Endothelial cell of umbilical vein (primary cell): ENCODE measurements at regions not wholly inside any gene's neighbourhood (a gene's known extent, or its start where the extent isn't known, plus 50 kb on each side); places are given as distances from the start of the nearest gene placed in this dataset.

Experiments
- BruUV-seq: library from RNA; stranded (reverse); fragments of 400-500 nt; replicated peaks from 2 replicates; lab custom pipeline; 2021; lab: Mats Ljungman, UMichigan
- CTCF ChIA-PET: fragments of 300-600, 350-600 bp; sonication (Branson Sonifier 250); formaldehyde crosslinking; loops from one replicate; lab custom pipeline; 2021; ENCODE audit warnings: antibody characterized with exemption, inconsistent platforms; lab: Charles Lee
- POLR2A ChIA-PET: fragments of 300-600, 350-600 bp; sonication (Branson Sonifier 250); formaldehyde crosslinking; loops from one replicate; lab custom pipeline; 2021; ENCODE audit warnings: antibody characterized with exemption, inconsistent platforms; lab: Charles Lee
- DNase-seq: peaks from one replicate; pipeline ENCODE4 v3.0.0-alpha.2; 2011; ENCODE audit warnings: low read depth, low spot score
- FAIRE-seq: peaks from 2 replicates; lab custom pipeline; 2011; peaks lifted over from hg19 to GRCh38; lab: Jason Lieb, UNC
- H2AFZ ChIP-seq: 2 replicates; pipeline ENCODE4 v1.6.0; 2012; ENCODE audit warnings: low read depth, low read length, control low read depth, inconsistent platforms
- H3K27ac ChIP-seq: 2 replicates; pipeline ENCODE4 v1.5.1; 2011; ENCODE audit warnings: low read depth, mild to moderate bottlenecking, control low read depth, low read length, moderate library complexity; ENCODE audit not compliant: insufficient read depth
- H3K27me3 ChIP-seq, 2 experiments: 2 replicates each; pipeline versions ENCODE4 v1.6.0 to v1.6.1; 2011; ENCODE audit warnings: low read length in 2 of 2, mixed read lengths in 1 of 2; ENCODE audit not compliant: control insufficient read depth in 2 of 2, insufficient read depth in 2 of 2
- H3K36me3 ChIP-seq, 2 experiments: 2 replicates in 1 of 2; 3 replicates in 1 of 2; pipeline ENCODE4 v1.5.1; 2011; ENCODE audit warnings: low read length in 2 of 2, mild to moderate bottlenecking in 1 of 2, moderate library complexity in 1 of 2; ENCODE audit not compliant: control insufficient read depth in 2 of 2, insufficient read depth in 2 of 2; ENCODE audit errors: extremely low read depth in 1 of 2
- H3K4me1 ChIP-seq: 3 replicates; pipeline ENCODE4 v1.5.1; 2011; ENCODE audit warnings: mild to moderate bottlenecking, low read length; ENCODE audit not compliant: control insufficient read depth, insufficient read depth; ENCODE audit errors: extremely low read depth
- H3K4me2 ChIP-seq: 2 replicates; pipeline ENCODE4 v1.6.1; 2011; ENCODE audit warnings: low read length, control low read depth, mixed read lengths; ENCODE audit not compliant: insufficient read depth
- H3K4me3 ChIP-seq, 3 experiments: fragments of 200-600 bp in 1 of 3; sonication (generic), shearing (Covaris generic) in 1 of 3; replicated peaks in 1 of 3; 2 replicates each; pipeline ENCODE4 v1.5.1; 2011 to 2016; ENCODE audit warnings: control low read depth in 3 of 3, low read length in 3 of 3, mild to moderate bottlenecking in 2 of 3, inconsistent platforms in 1 of 3, low read depth in 1 of 3, moderate library complexity in 1 of 3; ENCODE audit not compliant: insufficient read depth in 1 of 3
- H3K79me2 ChIP-seq: 2 replicates; pipeline ENCODE4 v1.6.0; 2012; ENCODE audit warnings: low read length, inconsistent platforms; ENCODE audit not compliant: control insufficient read depth, insufficient read depth
- H3K9ac ChIP-seq: replicated peaks from 2 replicates; pipeline ENCODE3; 2011; ENCODE audit warnings: low read length, control low read depth; ENCODE audit not compliant: insufficient read depth; ENCODE audit errors: extremely low read depth
- H3K9me1 ChIP-seq: replicated peaks from 3 replicates; pipeline ENCODE4 v1.6.0; 2011; ENCODE audit warnings: mild to moderate bottlenecking, low read length; ENCODE audit not compliant: control insufficient read depth, insufficient read depth; ENCODE audit errors: extremely low read depth
- H3K9me3 ChIP-seq: replicated peaks from 2 replicates; pipeline ENCODE4 v1.5.1; 2012; ENCODE audit warnings: low read length, inconsistent platforms; ENCODE audit not compliant: control insufficient read depth, insufficient read depth
- H4K20me1 ChIP-seq: replicated peaks from 2 replicates; pipeline ENCODE3; 2011; ENCODE audit warnings: mild to moderate bottlenecking, low read length; ENCODE audit not compliant: control insufficient read depth, insufficient read depth; ENCODE audit errors: extremely low read depth
- EZH2 ChIP-seq: IDR thresholded peaks from 2 replicates; pipeline ENCODE4 v1.6.1; 2012; ENCODE audit warnings: borderline replicate concordance, low read depth, mild to moderate bottlenecking, moderate library complexity, low read length, inconsistent platforms; ENCODE audit not compliant: severe bottlenecking
- FOS ChIP-seq: IDR thresholded peaks from 2 replicates; pipeline ENCODE4 v1.6.1; 2011; ENCODE audit warnings: mild to moderate bottlenecking, low read length, moderate library complexity, borderline replicate concordance; ENCODE audit not compliant: insufficient read depth
- GATA2 ChIP-seq: IDR thresholded peaks from 2 replicates; pipeline ENCODE4 v1.7.0; 2011; ENCODE audit warnings: low read depth, mild to moderate bottlenecking, moderate library complexity, mixed read lengths, low read length; ENCODE audit not compliant: insufficient read length, insufficient read depth
- JUN ChIP-seq: IDR thresholded peaks from 2 replicates; pipeline ENCODE4 v1.6.1; 2011; ENCODE audit warnings: borderline replicate concordance, low read depth; ENCODE audit not compliant: insufficient read length, insufficient read depth
- MYC ChIP-seq: IDR thresholded peaks from one replicate; pipeline ENCODE4 v1.6.1; 2011; ENCODE audit warnings: mild to moderate bottlenecking, low read depth, low read length
- POLR2A ChIP-seq: IDR thresholded peaks from 2 replicates; pipeline ENCODE4 v1.6.1; 2012; ENCODE audit warnings: low read depth, mild to moderate bottlenecking, control low read depth, low read length
- POLR2AphosphoS5 ChIP-seq: IDR thresholded peaks from 2 replicates; pipeline ENCODE4 v1.6.1; 2012; ENCODE audit warnings: low read depth, mild to moderate bottlenecking, control low read depth, low read length, moderate library complexity; ENCODE audit not compliant: insufficient read depth
- dilution Hi-C: fragments of 300-500 bp; cut with MboI; formaldehyde crosslinking; loops from one replicate; pipeline ENCODE4 v1.15.0; 2019; ENCODE audit warnings: low sequenced_read_pairs; ENCODE audit not compliant: extremely low pct_ligation_motif_present
- intact Hi-C: fragments of 100-400 bp; cut with micrococcal nuclease; formaldehyde crosslinking; loops from one replicate; pipeline ENCODE4 v1.10.0; 2022
- TF ChIP-seq, protein P1 (sequence below): IDR thresholded peaks from 2 replicates; pipeline ENCODE4 v1.6.1; 2011; ENCODE audit not compliant: insufficient read depth, insufficient read length
- TF ChIP-seq, protein P2 (sequence below), 2 donors: IDR thresholded peaks; 1 replicate in 1 of 2; 2 replicates in 1 of 2; pipeline ENCODE4 v1.5.1; 2011; ENCODE audit warnings: low read length in 2 of 2, mild to moderate bottlenecking in 2 of 2, moderate library complexity in 2 of 2, control low read depth in 1 of 2, inconsistent platforms in 1 of 2, low read depth in 1 of 2; ENCODE audit not compliant: insufficient read depth in 1 of 2; ENCODE audit errors: extremely low read depth in 1 of 2

DNA sequence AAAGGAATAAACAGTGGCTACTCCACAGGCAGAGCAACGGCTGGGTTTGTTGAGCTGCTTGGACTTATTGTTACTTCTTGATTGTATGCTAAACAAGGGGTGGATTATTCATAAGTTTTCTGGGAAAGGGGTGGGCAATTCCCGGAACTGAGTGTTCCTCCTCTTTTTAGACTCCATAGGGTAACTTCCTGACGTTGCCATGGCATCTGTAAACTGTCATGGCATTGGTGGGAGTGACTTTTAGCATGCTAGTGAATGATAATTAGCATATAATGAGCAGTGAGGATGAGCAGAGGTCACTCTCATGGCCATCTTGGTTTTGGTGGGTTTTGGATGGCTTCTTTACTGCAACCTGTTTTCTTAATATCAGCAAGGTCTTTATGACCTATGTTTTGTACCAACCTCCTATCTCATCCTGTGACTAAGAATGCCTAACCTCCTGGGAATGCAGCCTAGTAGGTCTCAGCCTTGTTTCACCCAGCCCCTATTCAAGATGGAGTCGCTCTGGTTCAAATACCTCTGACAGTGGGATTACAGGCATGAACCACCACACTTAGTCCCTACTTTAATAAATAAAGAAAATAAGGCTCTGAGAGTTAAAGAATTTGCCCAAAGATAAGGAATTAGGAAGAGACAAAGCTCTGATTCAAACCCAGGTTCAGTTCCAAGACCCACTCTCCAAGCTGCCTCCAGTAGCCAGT, 65.6 kb upstream of the CLMP start:
- TF ChIP-seq JUN (no peak), POLR2AphosphoS5 (no peak), GATA2 (no peak), POLR2A (no peak), MYC (no peak), EZH2 (no peak), FOS (no peak)
- TF ChIP-seq, protein P1, sequence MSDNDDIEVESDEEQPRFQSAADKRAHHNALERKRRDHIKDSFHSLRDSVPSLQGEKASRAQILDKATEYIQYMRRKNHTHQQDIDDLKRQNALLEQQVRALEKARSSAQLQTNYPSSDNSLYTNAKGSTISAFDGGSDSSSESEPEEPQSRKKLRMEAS: no peak
- TF ChIP-seq, protein P2, sequence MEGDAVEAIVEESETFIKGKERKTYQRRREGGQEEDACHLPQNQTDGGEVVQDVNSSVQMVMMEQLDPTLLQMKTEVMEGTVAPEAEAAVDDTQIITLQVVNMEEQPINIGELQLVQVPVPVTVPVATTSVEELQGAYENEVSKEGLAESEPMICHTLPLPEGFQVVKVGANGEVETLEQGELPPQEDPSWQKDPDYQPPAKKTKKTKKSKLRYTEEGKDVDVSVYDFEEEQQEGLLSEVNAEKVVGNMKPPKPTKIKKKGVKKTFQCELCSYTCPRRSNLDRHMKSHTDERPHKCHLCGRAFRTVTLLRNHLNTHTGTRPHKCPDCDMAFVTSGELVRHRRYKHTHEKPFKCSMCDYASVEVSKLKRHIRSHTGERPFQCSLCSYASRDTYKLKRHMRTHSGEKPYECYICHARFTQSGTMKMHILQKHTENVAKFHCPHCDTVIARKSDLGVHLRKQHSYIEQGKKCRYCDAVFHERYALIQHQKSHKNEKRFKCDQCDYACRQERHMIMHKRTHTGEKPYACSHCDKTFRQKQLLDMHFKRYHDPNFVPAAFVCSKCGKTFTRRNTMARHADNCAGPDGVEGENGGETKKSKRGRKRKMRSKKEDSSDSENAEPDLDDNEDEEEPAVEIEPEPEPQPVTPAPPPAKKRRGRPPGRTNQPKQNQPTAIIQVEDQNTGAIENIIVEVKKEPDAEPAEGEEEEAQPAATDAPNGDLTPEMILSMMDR (IDR thresholded peaks at IDR 0.05; ENCODE audit: extremely low read depth in 1 of 2, insufficient read depth in 1 of 2, low read depth in 1 of 2, low read length in 2 of 2): no peak
- POLR2A ChIA-PET: interaction anchor here (0.6 to 1.5 kb wide), 2 partner anchors 52 to 199 kb away, joined by 4 read pairs; partner anchors contain the start of gene HSPA8
- BruUV-seq: no TSS peak
- dilution Hi-C loops (loop anchor here (25.0 kb wide), 1 partner anchor 148 kb away; no protein-coding TSS in a partner anchor), intact Hi-C loops (loop anchor here (1.0 kb wide), 3 partner anchors 149 to 218 kb away; no protein-coding TSS in a partner anchor)
- Histone ChIP-seq H3K4me1 (no peaks in the 10 kb centered on the region), H3K4me2 (peak overlapping the region; percentile 84), H3K4me3 (no peak overlapping the region), H3K79me2 (no peaks in the 10 kb centered on the region), H3K9me3 (no peaks in the 10 kb centered on the region), H3K27ac (no peak overlapping the region), H3K27me3 (peaks cover 4 to 5% of the 10 kb centered on the region in 2 experiments), H3K36me3 (no peaks in the 10 kb centered on the region), H2AFZ (peak overlapping the region; percentile 89), H3K9me1 (no peaks in the 10 kb centered on the region), H4K20me1 (no peaks in the 10 kb centered on the region), H3K9ac (no peak overlapping the region)
- CTCF ChIA-PET: interaction anchor here (0.6 to 4.5 kb wide), 81 partner anchors 7 to 779 kb away, joined by 3 to 260 read pairs (median 5); partner anchors contain the start of gene HSPA8
- no peak for FAIRE-seq
- DNase-seq: no peak
